K562 (cell line): ENCODE measurements at regions not wholly inside any gene's neighbourhood (a gene's known extent, or its start where the extent isn't known, plus 50 kb on each side); places are given as distances from the start of the nearest gene placed in this dataset.

Experiments
- ATF2 ChIP-seq: sonication (generic); formaldehyde crosslinking; IDR thresholded peaks from 2 replicates; pipeline ENCODE4 v1.8.1; 2022; ENCODE audit warnings: missing genetic modification reagents
- BCL6 ChIP-seq: fragments of 250-450 bp; sonication (Bioruptor Pico); IDR thresholded peaks from 2 replicates; pipeline ENCODE4 v1.4.0; 2020
- C11orf30 ChIP-seq: fragments of 450-650 bp; IDR thresholded peaks from 2 replicates; pipeline ENCODE4 v1.6.1; 2016; ENCODE audit warnings: low read depth, mild to moderate bottlenecking
- HDGF ChIP-seq: fragments of 450-650 bp; IDR thresholded peaks from 2 replicates; pipeline ENCODE4 v1.6.1; 2016
- JUNB ChIP-seq: fragments of 450-650 bp; formaldehyde crosslinking; conservative IDR thresholded peaks from 2 replicates; pipeline ENCODE4 v1.4.0; 2020; ENCODE audit warnings: mild to moderate bottlenecking
- NRF1 ChIP-seq, 2 experiments: fragments of 450-650 bp; IDR thresholded peaks in 1 of 2; conservative IDR thresholded peaks in 1 of 2; 2 replicates each; pipeline ENCODE4 v1.6.1; 2014; ENCODE audit warnings: mild to moderate bottlenecking in 2 of 2
- POLR2A ChIP-seq: fragments of 450-650 bp; conservative IDR thresholded peaks from 2 replicates; pipeline ENCODE4 v1.6.1; 2016
- RAD21 ChIP-seq, 2 experiments: fragments of 250-450 bp in 1 of 2; fragments of 450-650 bp in 1 of 2; sonication (Bioruptor Pico) in 1 of 2; formaldehyde crosslinking in 1 of 2; IDR thresholded peaks in 1 of 2; conservative IDR thresholded peaks in 1 of 2; 2 replicates each; pipeline versions ENCODE4 v1.4.0 to v1.8.0; 2020 to 2022; ENCODE audit warnings: mild to moderate bottlenecking in 2 of 2, moderate library complexity in 1 of 2
- RB1 ChIP-seq: fragments of 450-650 bp; IDR thresholded peaks from 2 replicates; pipeline ENCODE4 v1.6.1; 2017; ENCODE audit warnings: low read depth, mild to moderate bottlenecking
- TCF7 ChIP-seq: sonication (generic); IDR thresholded peaks from 2 replicates; pipeline ENCODE4 v1.6.1; 2016; ENCODE audit warnings: antibody characterized with exemption, borderline replicate concordance
- ZNF12 ChIP-seq: sonication (generic); formaldehyde crosslinking; IDR thresholded peaks from 2 replicates; pipeline ENCODE4 v1.4.0; 2020; ENCODE audit warnings: mild to moderate bottlenecking, missing genetic modification reagents
- ZNF551 ChIP-seq: fragments of 250-450 bp; sonication (Bioruptor Pico); IDR thresholded peaks from 2 replicates; pipeline ENCODE4 v1.5.0; 2021; ENCODE audit warnings: mild to moderate bottlenecking, moderate library complexity
- TF ChIP-seq, protein P1 (sequence below), 3 experiments: IDR thresholded peaks in 2 of 3; conservative IDR thresholded peaks in 1 of 3; 2 replicates each; pipeline ENCODE4 v1.5.1; 2011 to 2012; ENCODE audit warnings: low read length in 3 of 3, mild to moderate bottlenecking in 3 of 3, control low read depth in 2 of 3, improper control_type of control experiment in 1 of 3, inconsistent platforms in 1 of 3, low read depth in 1 of 3, mixed read lengths in 1 of 3, moderate library complexity in 1 of 3; ENCODE audit not compliant: insufficient read depth in 2 of 3
- TF ChIP-seq, protein P2 (sequence below): sonication (generic); formaldehyde crosslinking; IDR thresholded peaks from 2 replicates; pipeline ENCODE4 v1.8.1; 2023; ENCODE audit warnings: missing genetic modification reagents, mild to moderate bottlenecking, borderline replicate concordance

DNA sequence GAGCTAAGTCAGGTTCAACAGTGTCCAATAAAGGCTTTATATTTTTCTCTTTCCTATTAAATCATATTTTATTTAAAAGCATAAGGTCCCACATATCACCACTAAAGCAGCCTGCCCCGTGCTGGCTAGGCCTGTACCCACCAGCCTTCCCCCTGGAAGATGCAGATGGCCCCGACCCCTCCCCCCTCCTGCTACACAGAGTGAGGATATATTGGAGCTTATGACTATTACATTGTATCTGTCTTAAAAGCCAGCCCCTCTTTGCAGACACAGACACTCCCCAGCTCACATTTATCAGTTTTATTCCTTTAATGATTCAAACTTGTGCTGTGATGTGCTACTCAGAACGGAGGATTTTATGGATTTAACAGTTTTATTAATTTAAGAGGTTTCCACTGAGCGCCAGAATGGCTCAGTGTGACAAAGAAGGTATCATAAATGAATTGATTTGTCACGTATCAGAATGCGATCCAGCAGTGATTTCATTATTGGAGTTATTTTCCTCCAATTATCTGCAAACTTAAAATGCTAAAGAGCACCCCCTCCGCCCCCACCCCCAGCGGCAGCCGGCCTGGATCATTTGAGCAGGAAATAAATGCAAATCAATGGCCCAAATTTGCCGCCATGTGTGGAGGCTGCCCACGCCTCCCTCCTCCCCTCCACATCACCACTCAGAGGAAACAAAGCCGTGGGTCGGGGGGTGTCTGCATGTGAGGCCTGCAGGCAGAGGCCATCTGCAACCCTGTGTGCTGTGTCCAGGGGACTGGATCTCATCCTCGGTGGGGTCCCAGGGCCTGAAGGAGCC lies 72.6 kb upstream of the ZMIZ1 start:
- TF ChIP-seq, protein P1, sequence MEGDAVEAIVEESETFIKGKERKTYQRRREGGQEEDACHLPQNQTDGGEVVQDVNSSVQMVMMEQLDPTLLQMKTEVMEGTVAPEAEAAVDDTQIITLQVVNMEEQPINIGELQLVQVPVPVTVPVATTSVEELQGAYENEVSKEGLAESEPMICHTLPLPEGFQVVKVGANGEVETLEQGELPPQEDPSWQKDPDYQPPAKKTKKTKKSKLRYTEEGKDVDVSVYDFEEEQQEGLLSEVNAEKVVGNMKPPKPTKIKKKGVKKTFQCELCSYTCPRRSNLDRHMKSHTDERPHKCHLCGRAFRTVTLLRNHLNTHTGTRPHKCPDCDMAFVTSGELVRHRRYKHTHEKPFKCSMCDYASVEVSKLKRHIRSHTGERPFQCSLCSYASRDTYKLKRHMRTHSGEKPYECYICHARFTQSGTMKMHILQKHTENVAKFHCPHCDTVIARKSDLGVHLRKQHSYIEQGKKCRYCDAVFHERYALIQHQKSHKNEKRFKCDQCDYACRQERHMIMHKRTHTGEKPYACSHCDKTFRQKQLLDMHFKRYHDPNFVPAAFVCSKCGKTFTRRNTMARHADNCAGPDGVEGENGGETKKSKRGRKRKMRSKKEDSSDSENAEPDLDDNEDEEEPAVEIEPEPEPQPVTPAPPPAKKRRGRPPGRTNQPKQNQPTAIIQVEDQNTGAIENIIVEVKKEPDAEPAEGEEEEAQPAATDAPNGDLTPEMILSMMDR (IDR thresholded peaks at IDR 0.05 in 2 of 3, conservative IDR thresholded peaks at IDR 0.05 in 1 of 3; ENCODE audit: insufficient read depth in 2 of 3, low read depth in 1 of 3, low read length in 3 of 3), result no peak
- TF ChIP-seq RAD21 (CRISPR knock-in tag; conservative IDR thresholded peaks at IDR 0.05 in 1 of 2, IDR thresholded peaks at IDR 0.05 in 1 of 2) (no peak), HDGF (no peak), ATF2 (CRISPR knock-in tag) (no peak), ZNF12 (CRISPR knock-in tag) (no peak), RB1 (no peak), BCL6 (no peak), TCF7 (no peak), JUNB (CRISPR knock-in tag) (no peak), POLR2A (no peak), ZNF551 (no peak), C11orf30 (no peak), NRF1 (conservative IDR thresholded peaks at IDR 0.05 in 1 of 2, IDR thresholded peaks at IDR 0.05 in 1 of 2) (no peak)
- TF ChIP-seq, protein P2, sequence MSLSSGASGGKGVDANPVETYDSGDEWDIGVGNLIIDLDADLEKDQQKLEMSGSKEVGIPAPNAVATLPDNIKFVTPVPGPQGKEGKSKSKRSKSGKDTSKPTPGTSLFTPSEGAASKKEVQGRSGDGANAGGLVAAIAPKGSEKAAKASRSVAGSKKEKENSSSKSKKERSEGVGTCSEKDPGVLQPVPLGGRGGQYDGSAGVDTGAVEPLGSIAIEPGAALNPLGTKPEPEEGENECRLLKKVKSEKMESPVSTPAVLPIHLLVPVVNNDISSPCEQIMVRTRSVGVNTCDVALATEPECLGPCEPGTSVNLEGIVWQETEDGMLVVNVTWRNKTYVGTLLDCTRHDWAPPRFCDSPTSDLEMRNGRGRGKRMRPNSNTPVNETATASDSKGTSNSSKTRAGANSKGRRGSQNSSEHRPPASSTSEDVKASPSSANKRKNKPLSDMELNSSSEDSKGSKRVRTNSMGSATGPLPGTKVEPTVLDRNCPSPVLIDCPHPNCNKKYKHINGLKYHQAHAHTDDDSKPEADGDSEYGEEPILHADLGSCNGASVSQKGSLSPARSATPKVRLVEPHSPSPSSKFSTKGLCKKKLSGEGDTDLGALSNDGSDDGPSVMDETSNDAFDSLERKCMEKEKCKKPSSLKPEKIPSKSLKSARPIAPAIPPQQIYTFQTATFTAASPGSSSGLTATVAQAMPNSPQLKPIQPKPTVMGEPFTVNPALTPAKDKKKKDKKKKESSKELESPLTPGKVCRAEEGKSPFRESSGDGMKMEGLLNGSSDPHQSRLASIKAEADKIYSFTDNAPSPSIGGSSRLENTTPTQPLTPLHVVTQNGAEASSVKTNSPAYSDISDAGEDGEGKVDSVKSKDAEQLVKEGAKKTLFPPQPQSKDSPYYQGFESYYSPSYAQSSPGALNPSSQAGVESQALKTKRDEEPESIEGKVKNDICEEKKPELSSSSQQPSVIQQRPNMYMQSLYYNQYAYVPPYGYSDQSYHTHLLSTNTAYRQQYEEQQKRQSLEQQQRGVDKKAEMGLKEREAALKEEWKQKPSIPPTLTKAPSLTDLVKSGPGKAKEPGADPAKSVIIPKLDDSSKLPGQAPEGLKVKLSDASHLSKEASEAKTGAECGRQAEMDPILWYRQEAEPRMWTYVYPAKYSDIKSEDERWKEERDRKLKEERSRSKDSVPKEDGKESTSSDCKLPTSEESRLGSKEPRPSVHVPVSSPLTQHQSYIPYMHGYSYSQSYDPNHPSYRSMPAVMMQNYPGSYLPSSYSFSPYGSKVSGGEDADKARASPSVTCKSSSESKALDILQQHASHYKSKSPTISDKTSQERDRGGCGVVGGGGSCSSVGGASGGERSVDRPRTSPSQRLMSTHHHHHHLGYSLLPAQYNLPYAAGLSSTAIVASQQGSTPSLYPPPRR (CRISPR knock-in tag), result no peak
